K562 (cell line): ENCODE measurements at regions not wholly inside any gene's neighbourhood (a gene's known extent, or its start where the extent isn't known, plus 50 kb on each side); places are given as distances from the start of the nearest gene placed in this dataset.

ENCODE experiments used
- ATAC-seq: fragments of 200-7000 bp; cut with Tn5 transposase; 3 replicates; pipeline ENCODE4 v1.9.1; 2020; ENCODE audit warnings: moderate library complexity
- BruUV-seq: library from RNA; stranded (reverse); fragments of 400-500 nt; replicated peaks from 2 replicates; lab custom pipeline; 2021; lab: Mats Ljungman, UMichigan
- CTCF ChIA-PET: fragments of 300-600 bp; formaldehyde crosslinking; extraction: SDS; loops from one replicate; lab custom pipeline; 2021; ENCODE audit warnings: low intra/inter-chr PET ratio; lab: Yijun Ruan, JAX
- POLR2A ChIA-PET: fragments of 300-600, 350-650 bp; sonication (Branson Sonifier 250); formaldehyde crosslinking; extraction: SDS; loops from one replicate; lab custom pipeline; 2021; ENCODE audit warnings: antibody characterized with exemption, inconsistent platforms; lab: Yijun Ruan, JAX
- DNase-seq, 4 experiments: peaks; one replicate each; pipeline versions ENCODE4 v3.0.0 to v3.0.0-alpha.2; 2011 to 2018; ENCODE audit warnings: low spot score in 3 of 4, mixed read lengths in 3 of 4; ENCODE audit errors: extremely low read depth in 1 of 4
- FAIRE-seq: peaks from 2 replicates; lab custom pipeline; 2011; peaks lifted over from hg19 to GRCh38; lab: Jason Lieb, UNC
- H2AFZ ChIP-seq: 2 replicates; pipeline ENCODE4 v1.6.0; 2011; ENCODE audit warnings: low read depth, low read length, control low read depth, inconsistent platforms
- H3K27ac ChIP-seq: fragments of 200-600 bp; 3 replicates; pipeline ENCODE4 v1.8.0; 2011; ENCODE audit warnings: low read depth, mild to moderate bottlenecking, control low read depth, inconsistent platforms, low read length, moderate library complexity, mixed read lengths; ENCODE audit errors: extremely low read depth
- H3K27me3 ChIP-seq, 2 experiments: fragments of 300-600 bp in 1 of 2; 2 replicates in 1 of 2; 3 replicates in 1 of 2; pipeline versions ENCODE4 v1.6.0 to v1.8.0; 2011; ENCODE audit warnings: inconsistent platforms in 2 of 2, low read length in 2 of 2, mild to moderate bottlenecking in 1 of 2, mixed read lengths in 1 of 2, moderate library complexity in 1 of 2; ENCODE audit not compliant: control insufficient read depth in 2 of 2, insufficient read depth in 2 of 2
- H3K36me3 ChIP-seq: fragments of 300-600 bp; 3 replicates; pipeline ENCODE4 v1.8.0; 2011; ENCODE audit warnings: mild to moderate bottlenecking, low read length, inconsistent platforms; ENCODE audit not compliant: control insufficient read depth, insufficient read depth
- H3K4me1 ChIP-seq, 2 experiments: fragments of 200-600 bp in 1 of 2; replicated peaks in 1 of 2; 2 replicates in 1 of 2; 3 replicates in 1 of 2; pipeline versions ENCODE4 v1.5.1 to v1.8.0; 2011; ENCODE audit warnings: inconsistent platforms in 2 of 2, low read length in 2 of 2, mild to moderate bottlenecking in 1 of 2, mixed read lengths in 1 of 2, moderate library complexity in 1 of 2; ENCODE audit not compliant: control insufficient read depth in 2 of 2, insufficient read depth in 2 of 2
- H3K4me2 ChIP-seq: 2 replicates; pipeline ENCODE4 v1.6.1; 2011; ENCODE audit warnings: low read length, control low read depth, inconsistent platforms, mixed read lengths; ENCODE audit not compliant: insufficient read depth
- H3K4me3 ChIP-seq: fragments of 200-600 bp; sonication (generic), shearing (Covaris generic); 2 replicates; pipeline ENCODE4 v1.5.1; 2016; ENCODE audit warnings: control low read depth, inconsistent platforms
- H3K79me2 ChIP-seq: fragments of 200-600 bp; 3 replicates; pipeline ENCODE4 v1.8.0; 2011; ENCODE audit warnings: low read length, inconsistent platforms; ENCODE audit not compliant: control insufficient read depth, insufficient read depth
- H3K9ac ChIP-seq, 2 experiments: 2 replicates each; pipeline versions ENCODE4 v1.6.0 to v1.6.1; 2011; ENCODE audit warnings: low read depth in 2 of 2, low read length in 2 of 2, control low read depth in 1 of 2, inconsistent platforms in 1 of 2, mild to moderate bottlenecking in 1 of 2, mixed read lengths in 1 of 2; ENCODE audit not compliant: insufficient read depth in 1 of 2
- H3K9me1 ChIP-seq: one replicate; pipeline ENCODE4 v1.6.0; 2011; ENCODE audit warnings: inconsistent platforms, mild to moderate bottlenecking, low read length, moderate library complexity; ENCODE audit not compliant: control insufficient read depth, insufficient read depth
- H3K9me3 ChIP-seq: replicated peaks from 2 replicates; pipeline ENCODE4 v1.5.1; 2011; ENCODE audit warnings: low read depth, low read length, inconsistent platforms; ENCODE audit not compliant: control insufficient read depth, insufficient read depth
- H4K20me1 ChIP-seq: replicated peaks from 2 replicates; pipeline ENCODE4 v1.6.1; 2011; ENCODE audit warnings: low read length, inconsistent platforms, mixed read lengths; ENCODE audit not compliant: control insufficient read depth, insufficient read depth
- CREB1 ChIP-seq, 2 experiments: sonication (generic) in 1 of 2; formaldehyde crosslinking in 1 of 2; IDR thresholded peaks; 2 replicates each; pipeline versions ENCODE4 v1.6.1 to v1.8.0; 2012 to 2022; ENCODE audit warnings: inconsistent platforms in 1 of 2, mild to moderate bottlenecking in 1 of 2, missing genetic modification reagents in 1 of 2, moderate library complexity in 1 of 2
- CREBBP ChIP-seq: IDR thresholded peaks from one replicate; pipeline ENCODE4 v1.6.1; 2012; ENCODE audit warnings: low read depth, mild to moderate bottlenecking, control low read depth, inconsistent platforms, low read length
- EHMT2 ChIP-seq: fragments of 450-650 bp; IDR thresholded peaks from 2 replicates; pipeline ENCODE4 v1.6.1; 2018; ENCODE audit warnings: antibody characterized with exemption
- ESRRA ChIP-seq: fragments of 450-650 bp; IDR thresholded peaks from 2 replicates; pipeline ENCODE4 v1.6.1; 2014; ENCODE audit warnings: low read depth, mild to moderate bottlenecking, moderate library complexity, borderline replicate concordance
- KLF16 ChIP-seq: IDR thresholded peaks from 2 replicates; pipeline ENCODE4 v1.6.1; 2016; ENCODE audit warnings: antibody characterized with exemption
- LEF1 ChIP-seq: fragments of 450-650 bp; IDR thresholded peaks from 2 replicates; pipeline ENCODE4 v1.6.1; 2016; ENCODE audit warnings: mild to moderate bottlenecking
- NR2C2 ChIP-seq, 2 experiments: fragments of 200-800 bp in 1 of 2; sonication (Bioruptor generic) in 1 of 2; sonication (generic) in 1 of 2; formaldehyde crosslinking in 1 of 2; IDR thresholded peaks; 2 replicates each; pipeline versions ENCODE4 v1.6.1 to v1.8.0; 2016 to 2022; ENCODE audit warnings: mild to moderate bottlenecking in 1 of 2, missing compliant biosample characterization in 1 of 2, missing genetic modification characterization in 1 of 2, missing genetic modification reagents in 1 of 2
- POU5F1 ChIP-seq: fragments of 150-350 bp; IDR thresholded peaks from 2 replicates; pipeline ENCODE4 v1.6.1; 2014; ENCODE audit warnings: borderline replicate concordance, low read length, low read depth, mild to moderate bottlenecking; ENCODE audit not compliant: partially characterized antibody
- ZNF695 ChIP-seq: fragments of 450-650 bp; formaldehyde crosslinking; IDR thresholded peaks from 2 replicates; pipeline ENCODE4 v1.4.0; 2020; ENCODE audit warnings: mild to moderate bottlenecking, moderate library complexity
- ZNF707 ChIP-seq: fragments of 250-450 bp; sonication (Bioruptor Pico); conservative IDR thresholded peaks from 2 replicates; pipeline ENCODE4 v1.8.0; 2022; ENCODE audit warnings: inconsistent platforms, mild to moderate bottlenecking, moderate library complexity
- ZNF780A ChIP-seq: fragments of 250-450 bp; sonication (Bioruptor Pico); IDR thresholded peaks from 2 replicates; pipeline ENCODE4 v1.5.0; 2021; ENCODE audit warnings: mild to moderate bottlenecking
- WGBS: fragments of 100-300 bp; shearing (Covaris generic); methylation state at CpG from one replicate; pipeline ENCODE4 v1.1.6; 2016; ENCODE audit warnings: low coverage, mixed read lengths; ENCODE audit not compliant: insufficient coverage; ENCODE audit errors: missing lambda C conversion rate; 5-methylcytosine and 5-hydroxymethylcytosine counted together
- in situ Hi-C: fragments of 300-500 bp; cut with MboI; formaldehyde crosslinking; loops from 4 replicates; pipeline ENCODE4 v1.15.0; 2018; ENCODE audit warnings: inconsistent platforms, mixed read lengths
- intact Hi-C: fragments of 100-400 bp; cut with micrococcal nuclease; formaldehyde crosslinking; loops from 2 replicates; pipeline ENCODE4 v1.14.2; 2022

DNA sequence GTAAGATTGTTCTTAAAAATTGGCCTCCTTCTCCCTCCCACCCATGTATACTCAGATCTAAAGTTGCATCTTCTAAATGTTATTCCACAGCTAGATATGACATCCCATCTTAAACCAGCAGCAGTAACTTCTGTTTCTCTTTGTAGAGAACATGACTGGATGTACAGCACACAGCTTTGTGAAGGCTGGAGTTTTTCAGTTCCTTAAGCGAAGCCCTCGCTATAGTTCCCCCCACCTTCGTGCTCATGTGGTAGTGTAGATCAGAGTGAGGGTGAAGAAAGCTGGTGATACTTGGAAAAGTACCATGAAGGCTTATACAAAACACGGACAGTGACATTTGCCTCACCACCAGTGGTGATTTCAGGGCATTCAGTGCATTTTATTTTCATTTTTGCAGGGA lies 137.5 kb downstream of the MAT2B start:
- Histone ChIP-seq H3K4me3 (no peak overlapping the region), H4K20me1 (no peaks in the 10 kb centered on the region), H3K79me2 (no peaks in the 10 kb centered on the region), H3K9me1 (no peaks in the 10 kb centered on the region), H3K36me3 (no peaks in the 10 kb centered on the region), H3K27ac (no peak overlapping the region), H3K27me3 (no peaks in the 10 kb centered on the region), H3K4me2 (no peak overlapping the region), H3K9me3 (no peaks in the 10 kb centered on the region), H3K9ac (no peak overlapping the region), H2AFZ (no peak overlapping the region), H3K4me1 (no peaks in the 10 kb centered on the region)
- DNase-seq (no peak), FAIRE-seq (no peak), ATAC-seq (no peak)
- ChIA-PET POLR2A (interaction anchor here (0.7 kb wide), 1 partner anchor 107 kb away, joined by 3 read pairs; no protein-coding TSS in a partner anchor), CTCF (no interaction called here)
- in situ Hi-C loops = no loop called here
- WGBS = 0% methylated on average over 4 of the region's 4 CpGs
- BruUV-seq = no TSS peak
- intact Hi-C loops = no loop called here
- TF ChIP-seq EHMT2 (no peak), ZNF780A (no peak), ZNF707 (CRISPR knock-in tag) (no peak), ZNF695 (CRISPR knock-in tag) (no peak)

DNA sequence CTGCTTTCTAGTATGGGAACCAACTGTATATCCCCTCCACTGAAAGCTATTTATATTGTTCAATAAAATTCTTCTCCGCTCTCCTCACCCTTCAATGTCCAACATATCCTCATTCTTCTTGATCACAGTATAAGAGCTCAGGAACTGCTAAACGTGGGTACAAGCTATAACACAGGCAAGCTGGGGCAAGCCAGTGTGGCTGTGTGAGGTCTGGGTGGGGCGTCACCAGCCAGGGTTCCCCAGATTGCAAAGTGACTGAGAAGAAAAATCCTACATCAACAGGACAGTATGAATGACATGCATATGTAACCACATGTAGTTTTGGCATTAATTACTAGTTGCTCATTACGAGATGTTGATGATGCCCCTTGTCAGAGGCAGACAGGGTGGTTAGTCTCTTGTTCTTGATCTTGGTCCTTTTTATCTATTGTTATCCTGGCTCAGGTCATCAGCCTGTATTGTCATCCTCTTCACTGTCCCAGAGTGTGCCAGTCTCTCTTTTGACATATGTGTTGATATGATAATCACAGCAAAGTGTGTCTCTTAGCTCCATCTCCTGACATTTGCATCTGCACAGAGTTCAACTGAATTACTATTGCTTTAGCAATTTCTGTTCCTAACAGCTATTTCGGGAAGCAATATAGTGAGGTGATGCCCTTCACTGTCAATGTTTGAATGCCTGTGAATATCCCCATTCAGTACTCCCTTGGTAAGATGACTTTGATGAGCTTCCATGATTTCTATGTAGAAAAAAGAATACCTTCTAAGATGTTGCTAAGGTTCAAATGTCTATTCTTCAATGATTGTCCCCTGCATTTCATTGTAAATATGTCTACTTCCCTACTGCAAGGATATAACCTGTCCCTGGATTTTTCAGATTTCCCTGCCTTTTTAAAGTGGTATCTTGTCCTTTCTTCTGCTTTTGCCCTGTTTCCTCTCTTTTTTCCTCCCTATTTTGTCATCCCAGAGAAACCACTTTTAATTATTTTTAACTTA lies 140.3 kb downstream of the MAT2B start:
- 6% methylated on average over 5 of the region's 5 CpGs for WGBS
- H3K4me3 ChIP-seq = no peak overlapping the region
- no peak overlapping the region for H2AFZ ChIP-seq
- intact Hi-C loops (no loop called here), in situ Hi-C loops (no loop called here)
- CTCF ChIA-PET = no interaction called here
- no peak overlapping the region for H3K27ac ChIP-seq
- H3K9me1 ChIP-seq = no peaks in the 10 kb centered on the region
- no peak for DNase-seq
- H3K9ac ChIP-seq = no peak overlapping the region
- ATAC-seq = no peak
- H4K20me1 ChIP-seq = no peaks in the 10 kb centered on the region
- H3K36me3 ChIP-seq = no peaks in the 10 kb centered on the region
- H3K4me2 ChIP-seq = no peak overlapping the region
- BruUV-seq = no TSS peak
- H3K79me2 ChIP-seq = no peaks in the 10 kb centered on the region
- H3K9me3 ChIP-seq = no peaks in the 10 kb centered on the region
- FAIRE-seq = no peak
- H3K4me1 ChIP-seq = no peaks in the 10 kb centered on the region
- TF ChIP-seq LEF1 = no peak
- TF ChIP-seq POU5F1 = no peak
- TF ChIP-seq NR2C2 (CRISPR knock-in tag; IDR thresholded peaks at IDR 0.05) = no peak
- TF ChIP-seq NR2C2 (tag; IDR thresholded peaks at IDR 0.05) = no peak
- no peak for TF ChIP-seq KLF16
- TF ChIP-seq CREBBP = no peak
- no peak for TF ChIP-seq ESRRA
- TF ChIP-seq CREB1 (IDR thresholded peaks at IDR 0.05) = no peak
- no peak for TF ChIP-seq CREB1 (CRISPR knock-in tag; IDR thresholded peaks at IDR 0.05)
- no peaks in the 10 kb centered on the region for H3K27me3 ChIP-seq
- POLR2A ChIA-PET = no interaction called here
